ENCODE measurements at regions not wholly inside any gene's neighbourhood (a gene's known extent, or its start where the extent isn't known, plus 50 kb on each side); places are given as distances from the start of the nearest gene placed in this dataset.

- TF ChIP-seq FOXP2 (optimal IDR thresholded peaks at IDR 0.05; ENCODE audit: borderline replicate concordance, extremely low read depth, extremely low read length, insufficient read depth) (no peak), TAF1 (IDR thresholded peaks at IDR 0.05; ENCODE audit: borderline replicate concordance, insufficient read depth, low read length) (no peak), POLR2AphosphoS5 (IDR thresholded peaks at IDR 0.05; ENCODE audit: low read depth, low read length) (no peak), REST (IDR thresholded peaks at IDR 0.05; ENCODE audit: insufficient read depth in 1 of 2, low read depth in 2 of 2, low read length in 2 of 2) (no peak), SIN3A (IDR thresholded peaks at IDR 0.05; ENCODE audit: borderline replicate concordance, insufficient read depth, low read length) (no peak)
Observed at GRCh38 chr7:65453341-65454030, 79.8 kb downstream of the ZNF92 start.

- no peak for TF ChIP-seq FOXP2 (optimal IDR thresholded peaks at IDR 0.05; ENCODE audit: borderline replicate concordance, extremely low read depth, extremely low read length, insufficient read depth)
- no peak for TF ChIP-seq POLR2AphosphoS5 (IDR thresholded peaks at IDR 0.05; ENCODE audit: low read depth, low read length)
- TF ChIP-seq REST (IDR thresholded peaks at IDR 0.05; ENCODE audit: insufficient read depth in 1 of 2, low read depth in 2 of 2, low read length in 2 of 2) = no peak
- TF ChIP-seq TAF1 (IDR thresholded peaks at IDR 0.05; ENCODE audit: borderline replicate concordance, insufficient read depth, low read length) = no peak
- no peak for TF ChIP-seq SIN3A (IDR thresholded peaks at IDR 0.05; ENCODE audit: borderline replicate concordance, insufficient read depth, low read length)
Observed at GRCh38 chr7:65454469-65454868, 80.8 kb downstream of the ZNF92 start.

- TF ChIP-seq SIN3A (IDR thresholded peaks at IDR 0.05; ENCODE audit: borderline replicate concordance, insufficient read depth, low read length) = no peak
- TF ChIP-seq POLR2AphosphoS5 (IDR thresholded peaks at IDR 0.05; ENCODE audit: low read depth, low read length) = no peak
Observed at GRCh38 chr7:65457705-65458104, 84.0 kb downstream of the ZNF92 start.

- TF ChIP-seq FOXP2 (optimal IDR thresholded peaks at IDR 0.05; ENCODE audit: borderline replicate concordance, extremely low read depth, extremely low read length, insufficient read depth) (no peak), REST (IDR thresholded peaks at IDR 0.05; ENCODE audit: insufficient read depth in 1 of 2, low read depth in 2 of 2, low read length in 2 of 2) (no peak)
Observed at GRCh38 chr7:65459438-65459837, 85.8 kb downstream of the ZNF92 start.

GRCh38 chr7:65462148-65462716 lies 88.6 kb downstream of the ZNF92 start:
- TF ChIP-seq FOXP2 (optimal IDR thresholded peaks at IDR 0.05; ENCODE audit: borderline replicate concordance, extremely low read depth, extremely low read length, insufficient read depth) (no peak), SIN3A (IDR thresholded peaks at IDR 0.05; ENCODE audit: borderline replicate concordance, insufficient read depth, low read length) (no peak), REST (IDR thresholded peaks at IDR 0.05; ENCODE audit: insufficient read depth in 1 of 2, low read depth in 2 of 2, low read length in 2 of 2) (no peak), POLR2AphosphoS5 (IDR thresholded peaks at IDR 0.05; ENCODE audit: low read depth, low read length) (no peak), TAF1 (IDR thresholded peaks at IDR 0.05; ENCODE audit: borderline replicate concordance, insufficient read depth, low read length) (no peak)

Data from PFSK-1 (cell line).